K562 (cell line): ENCODE measurements at regions not wholly inside any gene's neighbourhood (a gene's known extent, or its start where the extent isn't known, plus 50 kb on each side); places are given as distances from the start of the nearest gene placed in this dataset.

Source experiments
- ATAC-seq: fragments of 200-7000 bp; cut with Tn5 transposase; 3 replicates; pipeline ENCODE4 v1.9.1; 2020; ENCODE audit warnings: moderate library complexity
- BruUV-seq: library from RNA; stranded (reverse); fragments of 400-500 nt; replicated peaks from 2 replicates; lab custom pipeline; 2021; lab: Mats Ljungman, UMichigan
- CTCF ChIA-PET: fragments of 300-600 bp; formaldehyde crosslinking; extraction: SDS; loops from one replicate; lab custom pipeline; 2021; ENCODE audit warnings: low intra/inter-chr PET ratio; lab: Yijun Ruan, JAX
- POLR2A ChIA-PET: fragments of 300-600, 350-650 bp; sonication (Branson Sonifier 250); formaldehyde crosslinking; extraction: SDS; loops from one replicate; lab custom pipeline; 2021; ENCODE audit warnings: antibody characterized with exemption, inconsistent platforms; lab: Yijun Ruan, JAX
- DNase-seq, 4 experiments: peaks; one replicate each; pipeline versions ENCODE4 v3.0.0 to v3.0.0-alpha.2; 2011 to 2018; ENCODE audit warnings: low spot score in 3 of 4, mixed read lengths in 3 of 4; ENCODE audit errors: extremely low read depth in 1 of 4
- FAIRE-seq: peaks from 2 replicates; lab custom pipeline; 2011; peaks lifted over from hg19 to GRCh38; lab: Jason Lieb, UNC
- H2AFZ ChIP-seq: 2 replicates; pipeline ENCODE4 v1.6.0; 2011; ENCODE audit warnings: low read depth, low read length, control low read depth, inconsistent platforms
- H3K27ac ChIP-seq: fragments of 200-600 bp; 3 replicates; pipeline ENCODE4 v1.8.0; 2011; ENCODE audit warnings: low read depth, mild to moderate bottlenecking, control low read depth, inconsistent platforms, low read length, moderate library complexity, mixed read lengths; ENCODE audit errors: extremely low read depth
- H3K27me3 ChIP-seq, 2 experiments: fragments of 300-600 bp in 1 of 2; 2 replicates in 1 of 2; 3 replicates in 1 of 2; pipeline versions ENCODE4 v1.6.0 to v1.8.0; 2011; ENCODE audit warnings: inconsistent platforms in 2 of 2, low read length in 2 of 2, mild to moderate bottlenecking in 1 of 2, mixed read lengths in 1 of 2, moderate library complexity in 1 of 2; ENCODE audit not compliant: control insufficient read depth in 2 of 2, insufficient read depth in 2 of 2
- H3K36me3 ChIP-seq: fragments of 300-600 bp; 3 replicates; pipeline ENCODE4 v1.8.0; 2011; ENCODE audit warnings: mild to moderate bottlenecking, low read length, inconsistent platforms; ENCODE audit not compliant: control insufficient read depth, insufficient read depth
- H3K4me1 ChIP-seq, 2 experiments: fragments of 200-600 bp in 1 of 2; replicated peaks in 1 of 2; 2 replicates in 1 of 2; 3 replicates in 1 of 2; pipeline versions ENCODE4 v1.5.1 to v1.8.0; 2011; ENCODE audit warnings: inconsistent platforms in 2 of 2, low read length in 2 of 2, mild to moderate bottlenecking in 1 of 2, mixed read lengths in 1 of 2, moderate library complexity in 1 of 2; ENCODE audit not compliant: control insufficient read depth in 2 of 2, insufficient read depth in 2 of 2
- H3K4me2 ChIP-seq: 2 replicates; pipeline ENCODE4 v1.6.1; 2011; ENCODE audit warnings: low read length, control low read depth, inconsistent platforms, mixed read lengths; ENCODE audit not compliant: insufficient read depth
- H3K4me3 ChIP-seq: fragments of 200-600 bp; sonication (generic), shearing (Covaris generic); 2 replicates; pipeline ENCODE4 v1.5.1; 2016; ENCODE audit warnings: control low read depth, inconsistent platforms
- H3K79me2 ChIP-seq: fragments of 200-600 bp; 3 replicates; pipeline ENCODE4 v1.8.0; 2011; ENCODE audit warnings: low read length, inconsistent platforms; ENCODE audit not compliant: control insufficient read depth, insufficient read depth
- H3K9ac ChIP-seq, 2 experiments: 2 replicates each; pipeline versions ENCODE4 v1.6.0 to v1.6.1; 2011; ENCODE audit warnings: low read depth in 2 of 2, low read length in 2 of 2, control low read depth in 1 of 2, inconsistent platforms in 1 of 2, mild to moderate bottlenecking in 1 of 2, mixed read lengths in 1 of 2; ENCODE audit not compliant: insufficient read depth in 1 of 2
- H3K9me1 ChIP-seq: one replicate; pipeline ENCODE4 v1.6.0; 2011; ENCODE audit warnings: inconsistent platforms, mild to moderate bottlenecking, low read length, moderate library complexity; ENCODE audit not compliant: control insufficient read depth, insufficient read depth
- H3K9me3 ChIP-seq: replicated peaks from 2 replicates; pipeline ENCODE4 v1.5.1; 2011; ENCODE audit warnings: low read depth, low read length, inconsistent platforms; ENCODE audit not compliant: control insufficient read depth, insufficient read depth
- H4K20me1 ChIP-seq: replicated peaks from 2 replicates; pipeline ENCODE4 v1.6.1; 2011; ENCODE audit warnings: low read length, inconsistent platforms, mixed read lengths; ENCODE audit not compliant: control insufficient read depth, insufficient read depth
- FOSL1 ChIP-seq: fragments of 200-800 bp; sonication (Bioruptor generic); conservative IDR thresholded peaks from 2 replicates; pipeline ENCODE4 v1.6.1; 2016; ENCODE audit warnings: missing genetic modification characterization, missing compliant biosample characterization
- FOXK2 ChIP-seq, 2 experiments: fragments of 450-650 bp; IDR thresholded peaks in 1 of 2; conservative IDR thresholded peaks in 1 of 2; 2 replicates each; pipeline ENCODE4 v1.6.1; 2016; ENCODE audit warnings: low read depth in 2 of 2, mild to moderate bottlenecking in 1 of 2
- JUND ChIP-seq, 2 experiments: IDR thresholded peaks; 2 replicates in 1 of 2; 3 replicates in 1 of 2; pipeline ENCODE4 v1.6.1; 2011; ENCODE audit warnings: borderline replicate concordance in 2 of 2, low read depth in 2 of 2, low read length in 2 of 2, improper control_type of control experiment in 1 of 2, missing biosample characterization in 1 of 2, missing genetic modification characterization in 1 of 2, missing genetic modification reagents in 1 of 2
- MYNN ChIP-seq, 2 experiments: sonication (generic); formaldehyde crosslinking in 1 of 2; IDR thresholded peaks; 2 replicates each; pipeline versions ENCODE4 v1.5.0 to v1.6.1; 2016 to 2020; ENCODE audit warnings: antibody characterized with exemption in 1 of 2, missing genetic modification reagents in 1 of 2
- PHB2 ChIP-seq: fragments of 450-650 bp; IDR thresholded peaks from 2 replicates; pipeline ENCODE4 v1.6.1; 2017; ENCODE audit warnings: low read depth
- YBX1 ChIP-seq: fragments of 450-650 bp; IDR thresholded peaks from 2 replicates; pipeline ENCODE4 v1.7.1; 2016; ENCODE audit warnings: mild to moderate bottlenecking
- ZNF324 ChIP-seq: fragments of 250-450 bp; sonication (Bioruptor Pico); IDR thresholded peaks from 2 replicates; pipeline ENCODE4 v1.4.0; 2020; ENCODE audit warnings: mild to moderate bottlenecking
- ZNF445 ChIP-seq: fragments of 250-450 bp; sonication (Bioruptor Pico); IDR thresholded peaks from 2 replicates; pipeline ENCODE4 v1.4.0; 2020; ENCODE audit warnings: low read depth, mild to moderate bottlenecking, moderate library complexity
- WGBS: fragments of 100-300 bp; shearing (Covaris generic); methylation state at CpG from one replicate; pipeline ENCODE4 v1.1.6; 2016; ENCODE audit warnings: low coverage, mixed read lengths; ENCODE audit not compliant: insufficient coverage; ENCODE audit errors: missing lambda C conversion rate; 5-methylcytosine and 5-hydroxymethylcytosine counted together
- in situ Hi-C: fragments of 300-500 bp; cut with MboI; formaldehyde crosslinking; loops from 4 replicates; pipeline ENCODE4 v1.15.0; 2018; ENCODE audit warnings: inconsistent platforms, mixed read lengths
- intact Hi-C: fragments of 100-400 bp; cut with micrococcal nuclease; formaldehyde crosslinking; loops from 2 replicates; pipeline ENCODE4 v1.14.2; 2022

DNA sequence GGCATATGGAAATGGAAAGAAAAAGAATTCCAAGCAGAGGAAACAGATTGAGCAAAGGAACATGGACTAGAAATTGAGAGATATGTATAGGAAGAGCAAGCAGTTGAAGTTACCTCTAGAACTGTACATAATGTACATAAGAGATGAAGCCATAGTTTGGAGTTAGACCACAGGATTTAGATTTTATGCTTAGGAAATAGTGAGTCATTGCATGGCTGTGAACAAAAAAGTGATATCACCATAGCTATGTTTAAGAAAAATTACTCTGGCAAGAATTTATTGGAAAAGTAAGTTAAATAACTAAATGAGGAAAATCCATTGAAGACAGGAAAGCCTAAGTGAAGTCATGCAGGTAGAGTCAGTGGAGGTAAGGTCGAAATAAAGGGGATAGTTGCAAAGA lies 99.4 kb upstream of the GALNT5 start:
- Histone ChIP-seq H3K79me2 (no peaks in the 10 kb centered on the region), H4K20me1 (no peaks in the 10 kb centered on the region), H3K4me1 (no peaks in the 10 kb centered on the region), H3K9ac (no peak overlapping the region), H2AFZ (0 out of 2 replicates have a peak overlapping the region, but pooled peaks have one; percentile 10), H3K9me1 (no peaks in the 10 kb centered on the region), H3K4me3 (no peak overlapping the region), H3K4me2 (no peak overlapping the region), H3K36me3 (no peaks in the 10 kb centered on the region), H3K9me3 (no peaks in the 10 kb centered on the region), H3K27ac (no peak overlapping the region), H3K27me3 (no peaks in the 10 kb centered on the region)
- ChIA-PET CTCF (no interaction called here), POLR2A (no interaction called here)
- no peak for ATAC-seq
- no peak for DNase-seq
- WGBS, result 6% methylated on average over 1 of the region's 1 CpG
- FAIRE-seq, result no peak
- TF ChIP-seq ZNF324 (CRISPR knock-in tag) (no peak), JUND (IDR thresholded peaks at IDR 0.05; ENCODE audit: borderline replicate concordance, low read depth, low read length) (no peak), JUND (tag; IDR thresholded peaks at IDR 0.05; ENCODE audit: borderline replicate concordance, low read depth, low read length) (0 out of 3 replicates have a peak, but pooled peaks have one; percentile 25), MYNN (IDR thresholded peaks at IDR 0.05) (no peak), MYNN (CRISPR knock-in tag; IDR thresholded peaks at IDR 0.05) (no peak), ZNF445 (no peak), YBX1 (no peak), FOXK2 (conservative IDR thresholded peaks at IDR 0.05 in 1 of 2, IDR thresholded peaks at IDR 0.05 in 1 of 2; ENCODE audit: low read depth in 2 of 2) (no peak), PHB2 (no peak), FOSL1 (tag) (0 out of 2 replicates have a peak, but pooled peaks have one; percentile 24)
- intact Hi-C loops, result no loop called here
- in situ Hi-C loops, result no loop called here
- BruUV-seq, result no TSS peak
